ENCODE measurements at regions not wholly inside any gene's neighbourhood (a gene's known extent, or its start where the extent isn't known, plus 50 kb on each side); places are given as distances from the start of the nearest gene placed in this dataset.

DNA sequence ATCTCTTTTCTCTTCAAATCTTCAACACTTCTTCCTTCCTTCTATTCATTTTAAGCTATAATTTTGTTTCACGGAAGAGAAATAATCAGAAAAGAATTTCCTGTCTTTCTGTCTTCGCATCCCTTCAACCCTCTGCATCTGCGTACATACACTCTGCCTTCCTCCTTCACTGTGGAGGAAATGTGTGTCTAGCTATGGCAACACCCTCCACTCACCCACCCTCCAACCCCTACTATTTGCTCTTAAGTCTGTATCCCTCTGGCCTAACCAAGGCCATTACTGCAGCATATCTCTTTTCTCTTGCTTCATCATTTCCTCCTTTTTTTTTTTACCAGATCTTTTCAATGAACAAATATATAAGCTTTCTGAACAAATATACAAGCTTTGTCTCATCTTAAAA lies 105.7 kb upstream of the NUDT12 start:
- in situ Hi-C loops (cut with MboI; ENCODE audit: low sequenced_read_pairs) = no loop called here
- no peaks in the 10 kb centered on the region for H3K9me3 ChIP-seq (ENCODE audit: control insufficient read depth, insufficient read depth, low read length)

More for the DNA sequence above, 105.7 kb upstream of the NUDT12 start:
- ATAC-seq (ENCODE audit: low read depth) = no peak
- Histone ChIP-seq H3K4me3 (ENCODE audit: insufficient read depth, low read depth, low read length) (no peak overlapping the region), H2AK5ac (ENCODE audit: low read depth, low read length) (no peak overlapping the region), H3K4me2 (ENCODE audit: low read depth, low read length) (no peak overlapping the region), H3K9ac (ENCODE audit: low read depth, low read length) (no peak overlapping the region), H2AK9ac (replicated peaks; ENCODE audit: low read depth, low read length, poor library complexity) (no peak overlapping the region), H2BK15ac (ENCODE audit: low read depth, low read length) (no peak overlapping the region), H3K27ac (ENCODE audit: insufficient read depth, low read length) (no peak overlapping the region), H4K5ac (ENCODE audit: low read depth, low read length) (no peak overlapping the region), H2BK5ac (ENCODE audit: low read depth, low read length, poor library complexity, severe bottlenecking) (no peak overlapping the region), H2BK20ac (ENCODE audit: low read depth, low read length) (no peak overlapping the region), H2AFZ (replicated peaks; ENCODE audit: low read length, poor library complexity) (no peak overlapping the region), H3K36me3 (ENCODE audit: control insufficient read depth, insufficient read depth, low read length) (no peaks in the 10 kb centered on the region), H3K4me1 (ENCODE audit: control insufficient read depth, insufficient read depth, low read length) (no peaks in the 10 kb centered on the region), H3K23ac (ENCODE audit: low read depth, low read length) (no peak overlapping the region), H3K18ac (ENCODE audit: low read depth, low read length) (no peak overlapping the region), H3K79me1 (ENCODE audit: low read depth in 1 of 2, low read length in 2 of 2) (no peaks in the 10 kb centered on the region), H4K8ac (ENCODE audit: low read depth in 2 of 2, low read length in 2 of 2) (no peak overlapping the region), H3K14ac (replicated peaks; ENCODE audit: low read depth, low read length) (no peak overlapping the region), H2BK120ac (ENCODE audit: low read depth, low read length) (no peak overlapping the region), H3K9me1 (ENCODE audit: insufficient read depth, low read length) (no peaks in the 10 kb centered on the region), H3K56ac (ENCODE audit: extremely low read depth, insufficient read depth, low read length) (no peak overlapping the region), H4K91ac (ENCODE audit: insufficient read depth, low read depth, low read length) (no peak overlapping the region), H3K4ac (ENCODE audit: low read depth, low read length) (no peak overlapping the region), H3K27me3 (ENCODE audit: control insufficient read depth, insufficient read depth, low read length) (no peaks in the 10 kb centered on the region), H4K20me1 (ENCODE audit: insufficient read depth, low read length) (no peaks in the 10 kb centered on the region)
- TF ChIP-seq FOS (IDR thresholded peaks at IDR 0.05; ENCODE audit: low read depth, low read length) (no peak), CEBPB (IDR thresholded peaks at IDR 0.05; ENCODE audit: low read depth, low read length) (no peak), SMC3 (IDR thresholded peaks at IDR 0.05; ENCODE audit: low read depth, low read length) (no peak), MXI1 (IDR thresholded peaks at IDR 0.05; ENCODE audit: borderline replicate concordance, low read depth, low read length) (no peak), RFX5 (IDR thresholded peaks at IDR 0.05; ENCODE audit: low read depth, low read length) (no peak), CHD1 (IDR thresholded peaks at IDR 0.05; ENCODE audit: low read depth, low read length) (no peak), MAZ (IDR thresholded peaks at IDR 0.05; ENCODE audit: borderline replicate concordance, low read depth, low read length) (no peak), POLR2A (IDR thresholded peaks at IDR 0.05; ENCODE audit: low read depth, low read length) (no peak), BHLHE40 (IDR thresholded peaks at IDR 0.05; ENCODE audit: low read depth, low read length) (no peak), RCOR1 (IDR thresholded peaks at IDR 0.05; ENCODE audit: insufficient replicate concordance, low read length) (no peak), MAFK (IDR thresholded peaks at IDR 0.05; ENCODE audit: low read depth, low read length) (no peak), RAD21 (IDR thresholded peaks at IDR 0.05; ENCODE audit: low read length) (no peak), NFE2L2 (IDR thresholded peaks at IDR 0.05; ENCODE audit: low read depth, low read length) (no peak)
- TF ChIP-seq, protein P1, sequence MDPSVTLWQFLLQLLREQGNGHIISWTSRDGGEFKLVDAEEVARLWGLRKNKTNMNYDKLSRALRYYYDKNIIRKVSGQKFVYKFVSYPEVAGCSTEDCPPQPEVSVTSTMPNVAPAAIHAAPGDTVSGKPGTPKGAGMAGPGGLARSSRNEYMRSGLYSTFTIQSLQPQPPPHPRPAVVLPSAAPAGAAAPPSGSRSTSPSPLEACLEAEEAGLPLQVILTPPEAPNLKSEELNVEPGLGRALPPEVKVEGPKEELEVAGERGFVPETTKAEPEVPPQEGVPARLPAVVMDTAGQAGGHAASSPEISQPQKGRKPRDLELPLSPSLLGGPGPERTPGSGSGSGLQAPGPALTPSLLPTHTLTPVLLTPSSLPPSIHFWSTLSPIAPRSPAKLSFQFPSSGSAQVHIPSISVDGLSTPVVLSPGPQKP (IDR thresholded peaks at IDR 0.05; ENCODE audit: borderline replicate concordance, low read depth, low read length) = no peak
- TF ChIP-seq, protein P2, sequence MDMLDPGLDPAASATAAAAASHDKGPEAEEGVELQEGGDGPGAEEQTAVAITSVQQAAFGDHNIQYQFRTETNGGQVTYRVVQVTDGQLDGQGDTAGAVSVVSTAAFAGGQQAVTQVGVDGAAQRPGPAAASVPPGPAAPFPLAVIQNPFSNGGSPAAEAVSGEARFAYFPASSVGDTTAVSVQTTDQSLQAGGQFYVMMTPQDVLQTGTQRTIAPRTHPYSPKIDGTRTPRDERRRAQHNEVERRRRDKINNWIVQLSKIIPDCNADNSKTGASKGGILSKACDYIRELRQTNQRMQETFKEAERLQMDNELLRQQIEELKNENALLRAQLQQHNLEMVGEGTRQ (IDR thresholded peaks at IDR 0.05; ENCODE audit: low read depth, low read length) = no peak
- intact Hi-C loops (cut with micrococcal nuclease) (no loop called here), dilution Hi-C loops (cut with HindIII; ENCODE audit: low sequenced_read_pairs, unreplicated experiment) (no loop called here)
- WGBS, 2 experiments (ENCODE audit: extremely low coverage in 2 of 2, insufficient read length in 1 of 2) = no CpG with 5 or more reads among the region's 3 CpGs
- no TSS peak for BruUV-seq (replicated peaks)
- POLR2A ChIA-PET (ENCODE audit: unreplicated experiment) = no interaction called here
- DNase-seq = no peak
- CTCF ChIA-PET = no interaction called here

All from IMR-90 (cell line).